ENCODE measurements at regions not wholly inside any gene's neighbourhood (a gene's known extent, or its start where the extent isn't known, plus 50 kb on each side); places are given as distances from the start of the nearest gene placed in this dataset.
"Not testable (repeated sequence)": the region's sequence is repeated elsewhere in the genome, so short reads cannot be mapped to it uniquely, and the experiment has no call there.

DNA sequence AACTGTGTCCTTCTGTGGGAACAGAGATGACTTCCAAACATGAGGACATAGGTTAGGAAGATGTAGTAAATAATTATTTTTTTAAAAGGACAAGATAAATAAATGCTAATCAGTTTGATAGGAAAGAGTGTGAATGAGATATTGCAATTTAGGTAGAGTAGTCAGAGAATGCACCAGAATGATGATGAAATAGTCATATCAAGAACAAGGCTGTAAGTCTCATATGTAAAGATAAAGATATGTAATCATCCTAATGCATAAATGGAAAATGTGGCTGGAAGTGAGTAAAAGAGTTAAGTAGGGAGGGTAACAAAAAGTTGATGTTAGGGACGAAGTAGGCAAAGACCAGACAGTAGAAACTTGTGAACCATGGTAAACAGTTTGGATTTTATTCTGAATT, 1041.7 kb upstream of the MIR17HG start:
- FAIRE-seq: no peak

DNA sequence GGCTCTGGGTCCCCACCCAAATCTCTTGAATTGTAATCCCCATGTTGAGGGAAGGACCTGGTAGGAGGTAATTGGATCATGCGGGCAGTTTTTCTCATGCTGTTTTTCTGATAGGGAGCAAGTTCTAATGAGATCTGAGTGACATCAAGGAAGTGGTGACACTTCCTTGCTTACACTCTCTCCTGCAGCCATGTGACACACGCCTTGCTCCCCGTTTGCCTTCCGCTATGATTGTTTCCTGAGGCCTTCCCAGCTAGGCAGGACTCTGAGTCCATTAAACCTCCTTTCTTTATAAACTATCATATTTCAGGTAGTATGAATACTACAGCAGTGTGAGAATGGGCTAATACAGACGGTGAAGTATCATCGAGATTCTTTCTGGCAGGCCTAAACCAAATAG, 1040.4 kb upstream of the MIR17HG start:
- no peak for FAIRE-seq

DNA sequence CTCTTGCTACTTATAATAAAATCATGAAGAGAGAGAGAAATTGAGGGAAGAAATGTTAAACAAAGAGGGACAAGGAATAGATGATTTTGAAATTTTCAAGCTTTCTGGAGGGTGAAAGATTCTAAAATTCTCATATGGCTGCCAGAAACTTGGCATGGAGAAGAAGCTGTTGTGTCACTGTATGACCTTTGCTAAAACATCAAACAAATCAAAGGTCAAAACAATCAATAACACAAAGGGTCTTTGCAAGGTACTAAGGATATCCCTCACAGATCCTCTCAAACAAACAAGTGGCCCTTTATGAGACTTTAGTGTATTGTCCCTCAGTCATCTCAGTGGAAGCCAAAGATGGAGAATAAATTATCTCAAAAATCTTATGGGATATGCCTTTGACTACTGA, 1039.2 kb upstream of the MIR17HG start:
- FAIRE-seq: no peak

DNA sequence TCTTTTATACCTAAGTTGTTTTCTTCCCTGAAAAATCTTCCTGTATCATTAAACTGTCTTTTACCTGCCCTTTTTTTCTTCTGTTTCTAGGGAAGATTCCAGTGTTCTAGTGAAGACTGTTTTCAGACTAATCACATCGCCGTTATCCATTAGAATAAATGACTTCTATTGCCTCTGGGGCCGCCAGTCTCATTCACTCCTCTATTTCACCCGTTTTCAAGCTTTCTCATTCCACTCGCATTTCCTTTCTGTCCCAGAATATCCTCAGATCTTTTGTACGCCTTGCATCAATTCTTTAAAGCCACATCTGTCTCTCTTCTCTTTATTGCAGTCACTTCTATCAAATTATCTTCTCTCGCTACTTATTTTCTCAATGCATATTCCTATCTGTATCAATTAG, 1035.6 kb upstream of the MIR17HG start:
- no peak for FAIRE-seq

DNA sequence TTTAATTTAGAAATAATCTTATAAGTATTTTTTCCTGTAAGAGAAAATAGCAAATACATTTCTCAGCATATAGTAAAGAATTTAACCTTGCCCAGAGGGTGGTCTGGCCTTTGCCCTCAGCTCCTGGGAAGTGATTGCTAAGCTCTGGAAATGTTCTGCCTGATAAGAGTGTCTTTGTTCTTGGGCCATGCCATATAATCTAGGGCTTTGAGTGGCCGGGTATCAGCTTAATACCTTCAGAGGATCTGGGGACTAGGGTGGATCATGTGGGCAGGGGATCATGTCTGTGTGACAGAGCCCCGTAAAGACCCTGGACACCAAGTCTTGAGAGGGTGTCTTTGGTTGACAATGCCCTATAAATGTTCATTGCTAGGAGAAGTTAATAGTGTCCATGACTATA, 1032.4 kb upstream of the MIR17HG start:
- FAIRE-seq: no peak

DNA sequence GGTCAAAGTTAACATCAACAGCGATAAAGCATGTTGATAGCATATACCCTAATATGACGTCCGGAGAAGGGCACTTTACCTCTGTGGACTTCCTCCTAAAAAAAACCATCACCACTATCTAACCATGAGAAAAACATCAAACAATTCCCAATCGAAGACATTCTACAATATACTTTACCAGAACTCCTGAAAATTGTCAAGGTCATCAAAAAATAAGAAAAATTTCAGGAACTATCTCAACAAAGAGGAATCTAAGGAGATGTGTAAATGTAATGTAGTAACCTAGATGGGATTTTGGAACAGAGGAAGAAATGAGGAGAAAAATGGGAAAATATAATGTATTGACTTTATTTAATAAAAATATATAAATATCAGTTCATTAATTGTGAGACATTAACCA, 1026.8 kb upstream of the MIR17HG start:
- FAIRE-seq: no peak

DNA sequence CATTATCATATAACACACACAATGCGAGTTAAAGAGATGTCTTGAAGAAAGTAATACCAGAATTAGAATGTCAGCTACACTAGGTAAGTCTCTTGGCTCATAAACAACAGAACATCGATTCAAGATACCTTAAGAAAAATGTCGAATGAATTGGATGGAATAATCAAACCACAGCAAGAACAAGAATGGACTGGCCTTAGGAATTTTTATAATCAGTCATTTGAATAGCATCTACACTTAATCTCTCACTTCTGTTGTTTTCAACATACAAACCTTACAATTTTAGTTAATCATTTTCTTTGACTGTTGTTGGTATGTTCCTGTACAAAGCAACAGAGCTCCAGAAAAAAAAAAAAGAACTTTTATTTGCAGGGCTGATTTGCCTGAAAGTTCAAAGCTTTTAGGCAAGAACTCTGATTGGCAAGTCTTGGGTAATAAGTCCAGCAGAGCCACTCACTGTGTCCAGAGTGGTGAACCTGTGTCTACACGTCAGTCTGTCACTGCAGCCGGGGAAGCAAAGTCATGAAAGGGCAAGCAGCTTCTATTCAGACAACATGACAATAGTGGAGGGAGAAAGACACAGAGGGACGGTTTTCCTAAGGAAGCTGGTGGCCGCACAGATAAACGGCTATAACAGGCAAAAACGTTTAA, 1026.1 kb upstream of the MIR17HG start:
- no peak for FAIRE-seq

DNA sequence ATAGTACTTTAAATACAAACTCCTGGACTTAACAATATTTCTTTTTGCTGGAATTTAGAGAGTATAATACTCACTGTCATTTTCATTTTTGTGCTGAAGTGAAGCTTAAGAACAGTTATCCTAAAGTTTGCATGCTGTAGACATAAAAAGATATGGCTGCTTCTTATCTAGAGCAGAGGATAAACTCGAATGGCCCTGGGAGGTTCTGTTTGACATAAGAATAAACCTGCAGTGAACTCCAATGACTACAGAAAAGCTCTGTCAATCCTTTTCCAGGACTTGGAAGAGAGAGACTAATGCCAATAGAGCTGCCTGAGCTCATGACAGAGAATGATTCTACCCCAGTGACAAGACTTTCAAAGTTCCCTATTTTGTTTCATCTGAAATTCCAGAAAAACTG, 1017.8 kb upstream of the MIR17HG start:
- no peak for FAIRE-seq

DNA sequence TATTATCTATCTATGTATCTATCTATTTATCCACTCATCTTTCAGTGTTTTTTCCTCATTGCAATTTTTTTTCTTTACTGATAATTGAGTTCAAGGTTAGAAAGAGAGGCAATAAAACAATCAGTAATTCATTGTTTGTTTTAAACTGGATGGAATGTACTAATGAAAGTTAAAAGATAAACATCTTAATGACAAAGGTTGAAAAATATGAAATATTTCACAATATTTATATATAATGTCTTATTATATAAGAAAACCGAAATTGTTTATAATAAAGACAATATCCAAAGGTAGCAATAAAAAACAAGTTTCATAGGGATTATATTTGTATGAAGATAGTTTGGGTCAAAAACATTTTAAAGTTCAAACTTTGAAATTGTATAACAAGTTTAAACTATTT, 1015.5 kb upstream of the MIR17HG start:
- FAIRE-seq: peak; percentile 43

DNA sequence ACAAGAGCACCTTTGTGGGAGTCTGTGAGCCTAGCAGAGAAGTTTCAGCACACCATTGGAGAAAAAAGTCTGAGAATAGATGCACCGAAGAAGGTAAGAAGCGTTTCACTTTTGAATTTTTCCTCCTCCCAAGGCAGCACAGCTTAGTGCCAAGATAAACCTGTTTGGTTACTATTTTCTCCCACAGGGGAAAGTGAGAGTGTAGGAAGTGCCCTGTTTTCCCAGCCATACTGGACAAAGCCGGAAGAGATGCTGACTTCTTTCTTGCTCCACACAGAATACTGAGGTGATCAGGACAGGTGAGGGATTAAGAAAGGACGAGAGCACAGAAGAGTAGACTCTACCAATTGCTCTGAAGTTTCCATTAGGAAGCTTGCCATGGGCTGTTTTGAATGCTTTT, 1011.0 kb upstream of the MIR17HG start:
- FAIRE-seq: no peak

DNA sequence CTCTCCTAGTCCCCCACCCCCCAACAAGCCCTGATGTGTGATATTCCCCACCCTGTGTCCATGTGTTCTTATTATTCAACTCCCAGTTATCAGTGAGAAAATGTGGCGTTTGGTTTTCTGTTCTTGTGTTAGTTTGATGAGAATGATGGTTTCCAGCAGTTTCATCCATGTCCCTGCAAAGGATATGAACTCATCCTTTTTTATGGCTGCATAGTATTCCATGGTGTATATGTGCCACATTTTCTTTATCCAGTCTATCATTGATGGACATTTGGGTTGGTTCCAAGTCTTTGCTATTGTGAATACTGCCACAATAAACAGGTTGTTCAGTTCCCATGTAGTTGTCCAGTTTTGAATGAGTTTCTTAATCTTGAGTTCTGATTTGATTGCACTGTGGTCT, 1006.1 kb upstream of the MIR17HG start:
- FAIRE-seq: not testable (repeated sequence)

DNA sequence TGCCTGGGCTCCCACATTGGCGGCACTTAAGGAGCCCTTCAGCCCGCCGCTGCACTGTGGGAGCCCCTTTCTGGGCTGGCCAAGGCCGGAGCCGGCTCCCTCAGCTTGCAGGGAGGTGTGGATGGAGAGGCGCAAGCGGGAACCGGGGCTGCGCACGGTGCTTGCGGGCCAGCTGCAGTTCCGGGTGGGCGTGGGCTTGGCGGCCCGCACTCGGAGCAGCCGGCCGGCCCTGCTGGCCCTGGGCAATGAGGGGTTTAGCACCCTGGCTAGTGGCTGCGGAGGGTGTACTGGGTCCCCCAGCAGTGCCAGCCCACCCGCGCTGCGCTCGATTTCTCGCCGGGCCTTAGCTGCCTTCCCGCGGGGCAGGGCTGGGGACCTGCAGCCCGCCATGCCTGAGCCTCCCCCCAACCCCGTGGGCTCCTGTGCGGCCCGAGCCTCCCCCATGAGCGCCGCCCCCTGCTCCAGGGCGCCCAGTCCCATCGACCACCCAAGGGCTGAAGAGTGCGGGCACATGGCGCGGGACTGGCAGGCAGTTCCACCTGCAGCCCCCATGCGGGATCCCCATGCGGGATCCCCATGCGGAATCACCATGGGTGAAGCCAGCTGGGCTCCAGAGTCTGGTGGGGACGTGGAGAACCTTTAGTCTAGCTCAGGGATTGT, 998.9 kb upstream of the MIR17HG start:
- FAIRE-seq: not testable (repeated sequence)

DNA sequence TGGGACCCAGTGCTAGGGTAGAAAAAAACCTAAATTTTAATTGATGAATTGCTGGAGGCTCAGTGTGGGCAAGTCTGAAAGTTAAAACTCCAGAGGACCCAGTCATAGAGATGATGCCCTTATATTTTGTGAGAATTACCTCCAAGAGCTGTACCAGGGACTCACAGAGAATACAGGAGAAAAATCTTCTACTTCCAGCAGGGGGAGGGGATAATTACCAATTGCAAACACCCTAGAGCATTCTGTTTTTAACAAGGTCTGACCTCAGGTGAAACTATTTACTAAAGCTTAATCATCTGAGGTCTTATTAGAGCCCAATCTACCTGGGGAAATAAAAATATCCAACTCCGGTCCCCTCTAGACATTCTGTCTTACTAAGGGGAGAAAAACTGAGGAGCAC, 994.7 kb upstream of the MIR17HG start:
- no peak for FAIRE-seq

DNA sequence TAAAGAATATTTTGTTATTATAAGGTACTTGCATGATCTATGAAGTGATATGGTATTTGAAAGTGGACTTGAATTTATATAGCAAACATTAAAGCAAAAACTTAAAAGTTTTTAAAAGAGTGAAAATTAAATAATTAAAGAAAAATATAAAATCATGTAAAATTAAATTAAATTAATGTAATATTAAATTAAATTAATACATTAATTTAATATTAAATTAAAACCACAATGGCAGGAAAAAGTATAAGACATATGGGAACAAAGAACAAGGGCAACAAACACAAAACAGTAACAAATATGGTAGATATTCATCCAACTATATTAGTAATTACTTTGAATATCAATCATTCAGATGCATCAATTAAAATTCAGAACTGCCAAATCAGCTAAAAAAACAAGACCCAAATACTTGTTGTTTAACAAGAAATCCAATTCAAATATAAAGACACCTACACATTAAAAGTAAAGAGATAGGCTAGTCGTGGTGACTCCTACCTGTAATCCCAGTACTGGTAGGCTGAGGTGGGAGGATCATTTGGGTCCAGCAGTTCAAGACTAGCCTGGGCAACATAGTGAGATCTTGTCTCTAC, 992.2 kb upstream of the MIR17HG start:
- FAIRE-seq: peak; percentile 79

DNA sequence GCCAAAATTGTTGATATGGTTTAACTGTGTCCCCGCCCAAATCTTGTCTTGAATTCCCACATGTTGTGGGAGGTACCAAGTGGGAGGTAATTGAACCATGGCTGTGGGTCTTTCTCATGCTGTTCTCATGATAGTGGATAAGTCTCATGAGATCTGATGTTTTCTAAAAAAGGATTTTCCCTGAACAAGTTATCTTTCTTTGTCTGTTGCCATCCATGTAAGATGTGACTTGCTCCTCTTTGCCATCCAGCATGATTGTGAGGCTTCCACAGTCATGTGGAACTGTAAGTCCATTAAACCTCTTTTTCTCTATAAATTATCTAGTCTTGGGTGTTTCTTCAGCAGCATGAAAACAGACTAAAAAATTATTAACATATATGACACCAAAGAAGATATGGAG, 986.7 kb upstream of the MIR17HG start:
- no peak for FAIRE-seq

DNA sequence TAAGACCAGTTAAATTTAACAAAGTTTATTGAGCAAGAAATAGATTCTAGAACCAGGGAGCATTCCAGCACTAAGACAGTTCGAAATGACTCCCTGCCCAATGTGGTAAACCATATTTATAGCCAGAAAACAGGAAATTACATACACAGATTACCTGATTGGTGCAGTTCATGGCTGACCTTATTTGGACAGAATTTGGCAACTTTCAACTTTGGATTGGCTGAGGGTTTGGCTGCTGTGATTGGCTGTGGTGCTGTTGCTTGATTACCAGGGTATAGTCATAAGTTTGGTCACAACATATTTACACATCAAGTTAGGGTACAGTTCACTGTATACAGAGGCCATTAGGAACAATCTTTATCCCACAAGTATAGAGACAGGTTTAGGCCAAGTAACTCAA, 984.8 kb upstream of the MIR17HG start:
- FAIRE-seq: no peak

DNA sequence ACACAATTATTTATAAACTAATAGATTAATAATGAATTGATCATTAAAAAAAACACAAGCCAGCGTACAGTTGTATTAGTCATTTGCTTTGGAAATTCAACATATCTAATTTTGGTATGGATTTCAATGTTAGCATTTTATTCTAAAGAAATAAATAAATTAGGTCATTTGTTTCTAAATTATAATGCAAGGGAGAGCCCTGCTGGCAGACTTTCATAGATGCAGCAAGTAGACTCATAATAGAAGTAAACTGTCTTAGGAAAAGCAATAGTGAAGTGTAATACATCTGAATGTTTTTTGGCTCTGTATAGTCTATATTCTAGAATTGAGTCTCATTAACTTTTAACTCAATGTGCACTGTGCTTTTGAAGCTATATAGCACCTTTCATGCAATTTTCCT, 982.4 kb upstream of the MIR17HG start:
- FAIRE-seq: no peak

DNA sequence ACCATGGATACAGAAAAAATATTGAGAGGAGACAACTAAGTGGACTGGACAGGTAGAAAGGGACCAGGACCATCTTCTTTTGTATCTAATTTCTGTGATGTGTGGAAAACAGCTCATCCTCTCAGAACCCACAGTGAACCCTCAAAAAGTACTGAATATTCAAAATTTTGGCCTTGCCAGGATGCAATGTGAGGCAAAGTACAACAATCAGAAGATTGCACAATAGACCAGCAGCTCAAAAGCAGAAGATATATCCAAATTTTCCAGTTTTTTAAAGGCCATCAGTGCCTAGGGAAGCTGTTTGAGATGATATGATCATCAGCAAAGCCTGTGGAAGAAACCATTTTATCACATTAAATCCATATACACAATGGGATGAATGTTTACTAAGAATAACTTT, 973.3 kb upstream of the MIR17HG start:
- no peak for FAIRE-seq

DNA sequence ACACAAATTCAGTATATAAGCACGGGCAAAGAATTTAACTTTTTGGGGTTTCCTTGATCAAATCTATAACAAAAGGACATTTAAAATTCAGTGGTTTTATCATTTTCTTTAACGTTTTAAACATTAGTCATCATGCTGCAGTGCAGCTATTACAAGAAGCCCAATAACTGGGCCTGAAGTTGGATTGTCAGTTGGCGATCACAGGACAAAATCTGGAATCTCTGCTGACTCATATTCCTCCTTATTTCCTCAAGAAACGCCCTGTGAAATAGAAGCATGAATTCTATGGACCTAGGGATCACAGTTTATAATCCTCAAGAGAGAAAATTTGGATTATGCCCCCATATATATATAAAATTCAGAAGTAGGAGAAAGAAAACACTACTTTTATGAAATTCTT, 971.6 kb upstream of the MIR17HG start:
- FAIRE-seq: no peak

DNA sequence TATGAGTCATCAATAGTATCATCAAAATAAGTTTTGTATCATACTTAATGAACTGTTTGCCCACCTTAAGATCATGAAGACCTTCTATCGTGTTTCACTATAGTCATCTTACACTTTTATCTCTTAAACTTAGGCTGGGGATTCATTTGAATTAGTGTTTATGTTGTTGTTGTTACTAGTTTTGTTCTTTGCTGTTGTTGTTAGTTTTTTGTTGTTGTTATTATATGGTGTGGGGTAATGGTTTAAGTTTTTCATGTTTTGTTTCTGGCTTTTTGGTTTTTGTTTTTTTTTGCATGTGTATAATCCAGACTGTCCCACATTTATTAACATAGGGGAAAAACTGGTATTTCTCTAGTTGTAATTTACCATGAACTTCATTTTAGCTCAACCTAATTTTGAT, 965.1 kb upstream of the MIR17HG start:
- FAIRE-seq: no peak

DNA sequence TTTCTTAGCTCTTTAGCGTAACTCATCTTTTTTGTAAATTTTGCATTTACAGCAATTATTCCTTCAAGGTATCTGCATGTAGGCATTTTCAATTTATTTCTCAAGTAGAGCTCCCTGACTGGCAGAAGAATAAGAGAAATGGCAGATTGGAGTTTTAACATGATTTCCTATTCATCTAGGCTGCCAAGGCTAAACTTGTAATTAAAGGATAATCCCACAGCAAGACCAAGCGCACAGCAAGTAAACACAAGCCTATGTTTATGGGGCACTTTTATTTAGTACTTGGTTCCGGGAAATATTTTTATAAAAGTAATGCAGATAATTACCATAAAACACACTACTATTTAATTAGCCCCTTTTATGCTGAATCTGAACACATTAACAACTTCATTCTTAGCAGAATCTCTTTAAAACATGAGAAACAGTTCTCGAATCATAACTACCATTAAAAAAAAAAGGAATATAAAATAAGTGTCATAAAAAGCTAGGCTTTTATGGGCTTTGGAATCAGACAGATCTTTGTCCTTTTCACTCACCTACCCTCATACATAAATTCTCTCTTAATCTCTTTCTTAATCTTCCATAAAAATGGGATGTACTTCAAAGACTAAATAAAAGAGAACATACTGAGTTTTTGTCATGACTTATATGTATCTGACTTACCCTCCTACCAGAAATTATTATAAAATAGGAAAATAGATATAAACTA, 961.6 kb upstream of the MIR17HG start:
- no peak for FAIRE-seq

DNA sequence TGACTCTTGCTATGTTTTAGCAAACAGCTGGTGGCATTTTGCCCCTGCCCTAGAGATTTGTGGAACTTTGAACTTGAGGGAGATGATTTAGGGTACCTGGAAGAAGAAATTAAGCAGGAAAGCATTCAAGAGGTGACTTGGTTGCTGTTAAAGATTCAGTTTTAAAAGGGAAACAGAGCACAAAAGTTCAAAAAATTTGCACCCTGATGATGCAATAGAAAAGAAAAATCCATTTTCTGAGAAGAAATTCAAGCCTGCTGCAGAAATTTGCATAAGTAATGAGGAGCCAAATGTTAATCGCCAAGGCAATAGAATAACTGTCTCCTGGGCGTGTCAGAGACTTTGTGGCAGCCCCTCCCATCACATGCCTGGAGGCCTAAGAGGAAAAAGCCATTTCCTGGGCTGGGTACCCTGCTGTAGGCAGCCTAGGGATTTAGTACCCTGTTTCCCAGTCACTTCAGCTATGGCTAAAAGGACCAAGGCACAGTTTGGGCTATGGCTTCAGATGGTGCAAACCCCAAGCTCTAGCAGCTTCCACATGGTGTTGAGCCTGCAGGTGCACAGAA, 958.5 kb upstream of the MIR17HG start:
- FAIRE-seq: no peak

DNA sequence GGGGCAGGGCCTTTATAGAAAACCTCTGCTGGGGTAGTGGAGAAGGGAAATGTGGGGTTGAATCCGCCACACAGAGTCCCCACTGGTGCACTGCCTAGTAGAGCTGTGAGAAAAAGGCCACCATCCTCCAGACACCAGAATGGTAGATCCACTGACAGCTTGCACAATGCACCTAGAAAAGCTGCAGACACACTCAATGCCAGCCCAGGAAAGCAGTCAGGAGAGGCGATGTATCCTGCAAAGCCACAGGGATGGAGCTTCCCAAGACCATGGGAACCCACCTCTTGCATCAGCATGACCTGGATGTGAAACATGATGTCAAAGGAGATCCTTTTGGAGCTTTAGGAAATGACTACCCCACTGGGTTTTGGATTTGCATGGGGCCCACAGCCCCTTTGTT, 958.0 kb upstream of the MIR17HG start:
- FAIRE-seq: no peak

DNA sequence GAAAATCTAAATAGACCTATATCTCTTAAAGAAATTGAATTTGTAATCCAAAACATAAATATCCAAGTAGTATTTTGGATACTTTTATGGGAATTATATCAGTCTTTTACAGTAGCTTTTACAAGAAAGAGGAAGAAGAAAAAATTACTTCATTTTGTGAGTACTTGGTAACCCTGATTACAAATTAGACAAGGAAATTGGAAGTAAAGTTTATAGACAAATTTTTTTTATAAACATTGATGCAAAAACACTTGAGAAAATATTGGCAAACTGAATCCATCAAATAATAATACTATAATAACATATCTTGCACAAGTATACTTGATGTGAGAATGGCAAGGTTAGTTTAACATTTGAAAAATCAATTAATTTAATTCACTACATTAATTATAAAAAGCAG, 954.1 kb upstream of the MIR17HG start:
- FAIRE-seq: peak; percentile 52
